ENCODE measurements at regions not wholly inside any gene's neighbourhood (a gene's known extent, or its start where the extent isn't known, plus 50 kb on each side); places are given as distances from the start of the nearest gene placed in this dataset.

GRCh38 chr2:142525720-142526119 is 351.7 kb upstream of the KYNU start:
- TF ChIP-seq, protein P1, sequence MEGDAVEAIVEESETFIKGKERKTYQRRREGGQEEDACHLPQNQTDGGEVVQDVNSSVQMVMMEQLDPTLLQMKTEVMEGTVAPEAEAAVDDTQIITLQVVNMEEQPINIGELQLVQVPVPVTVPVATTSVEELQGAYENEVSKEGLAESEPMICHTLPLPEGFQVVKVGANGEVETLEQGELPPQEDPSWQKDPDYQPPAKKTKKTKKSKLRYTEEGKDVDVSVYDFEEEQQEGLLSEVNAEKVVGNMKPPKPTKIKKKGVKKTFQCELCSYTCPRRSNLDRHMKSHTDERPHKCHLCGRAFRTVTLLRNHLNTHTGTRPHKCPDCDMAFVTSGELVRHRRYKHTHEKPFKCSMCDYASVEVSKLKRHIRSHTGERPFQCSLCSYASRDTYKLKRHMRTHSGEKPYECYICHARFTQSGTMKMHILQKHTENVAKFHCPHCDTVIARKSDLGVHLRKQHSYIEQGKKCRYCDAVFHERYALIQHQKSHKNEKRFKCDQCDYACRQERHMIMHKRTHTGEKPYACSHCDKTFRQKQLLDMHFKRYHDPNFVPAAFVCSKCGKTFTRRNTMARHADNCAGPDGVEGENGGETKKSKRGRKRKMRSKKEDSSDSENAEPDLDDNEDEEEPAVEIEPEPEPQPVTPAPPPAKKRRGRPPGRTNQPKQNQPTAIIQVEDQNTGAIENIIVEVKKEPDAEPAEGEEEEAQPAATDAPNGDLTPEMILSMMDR (IDR thresholded peaks at IDR 0.05): no peak
- no peak for TF ChIP-seq POLR2A (IDR thresholded peaks at IDR 0.05)

All from adrenal gland (tissue), 5 donors.